GM21360 (cell line): ENCODE measurements at regions not wholly inside any gene's neighbourhood (a gene's known extent, or its start where the extent isn't known, plus 50 kb on each side); places are given as distances from the start of the nearest gene placed in this dataset.

Source experiments
- ATAC-seq: cut with Tn5 transposase; IDR thresholded peaks from one replicate; pipeline ENCODE4 v1.9.1; 2021; ENCODE audit warnings: mild to moderate bottlenecking, moderate library complexity; ENCODE audit not compliant: unreplicated experiment

DNA sequence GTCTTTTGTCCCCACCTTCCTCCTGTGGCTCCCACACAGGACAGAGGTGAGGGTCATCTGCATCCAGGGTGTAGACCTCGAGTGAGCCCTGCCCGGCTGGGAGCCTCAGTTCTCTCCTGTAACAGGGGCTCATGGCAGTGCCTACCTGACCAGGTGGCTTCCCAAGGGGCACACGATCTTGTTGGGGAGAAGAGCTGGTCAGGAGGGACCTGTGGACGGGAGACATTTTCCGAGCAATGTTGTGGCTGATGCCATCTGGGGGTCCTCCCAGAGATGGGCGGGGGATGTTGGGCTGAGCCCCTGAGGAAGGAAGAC is 51.9 kb downstream of the CEBPB start:
- ATAC-seq = no peak

DNA sequence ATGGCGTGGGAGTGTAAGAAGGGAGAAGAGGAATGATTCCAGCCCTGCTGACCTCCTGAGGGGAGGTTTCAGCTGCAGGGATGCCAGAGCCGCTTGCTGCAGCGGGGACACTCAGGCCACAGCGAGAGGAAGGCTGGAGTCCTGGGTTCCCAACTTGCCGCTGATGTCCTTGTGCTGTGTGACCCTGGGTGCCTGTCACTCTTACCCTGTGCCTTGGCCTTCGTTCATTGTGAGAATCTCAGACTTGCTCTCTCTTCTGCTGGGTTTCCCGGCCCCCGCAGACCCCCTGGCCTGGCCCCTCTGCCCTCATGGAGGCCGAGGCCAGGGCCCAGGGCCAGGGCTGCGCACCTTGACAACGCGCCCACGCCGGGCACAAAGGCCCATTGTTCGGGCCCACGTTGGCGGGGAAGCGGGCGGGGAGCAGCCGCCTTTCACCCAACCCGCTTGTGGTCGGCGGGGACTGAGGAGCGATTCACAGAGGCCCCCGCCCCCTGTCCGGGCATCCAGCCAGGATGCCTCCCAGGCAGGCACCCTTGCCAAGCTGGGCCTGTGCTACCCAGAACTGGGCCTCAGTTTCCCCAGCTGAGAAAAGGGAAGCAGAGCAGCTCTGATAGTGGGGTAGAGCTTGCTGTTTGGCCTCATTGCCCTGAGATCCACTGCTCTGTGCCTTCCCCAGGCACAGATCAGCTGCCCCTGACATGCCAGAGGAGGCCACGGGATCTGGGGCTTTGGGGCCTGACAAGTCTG is 52.4 kb downstream of the CEBPB start:
- ATAC-seq = no peak

DNA sequence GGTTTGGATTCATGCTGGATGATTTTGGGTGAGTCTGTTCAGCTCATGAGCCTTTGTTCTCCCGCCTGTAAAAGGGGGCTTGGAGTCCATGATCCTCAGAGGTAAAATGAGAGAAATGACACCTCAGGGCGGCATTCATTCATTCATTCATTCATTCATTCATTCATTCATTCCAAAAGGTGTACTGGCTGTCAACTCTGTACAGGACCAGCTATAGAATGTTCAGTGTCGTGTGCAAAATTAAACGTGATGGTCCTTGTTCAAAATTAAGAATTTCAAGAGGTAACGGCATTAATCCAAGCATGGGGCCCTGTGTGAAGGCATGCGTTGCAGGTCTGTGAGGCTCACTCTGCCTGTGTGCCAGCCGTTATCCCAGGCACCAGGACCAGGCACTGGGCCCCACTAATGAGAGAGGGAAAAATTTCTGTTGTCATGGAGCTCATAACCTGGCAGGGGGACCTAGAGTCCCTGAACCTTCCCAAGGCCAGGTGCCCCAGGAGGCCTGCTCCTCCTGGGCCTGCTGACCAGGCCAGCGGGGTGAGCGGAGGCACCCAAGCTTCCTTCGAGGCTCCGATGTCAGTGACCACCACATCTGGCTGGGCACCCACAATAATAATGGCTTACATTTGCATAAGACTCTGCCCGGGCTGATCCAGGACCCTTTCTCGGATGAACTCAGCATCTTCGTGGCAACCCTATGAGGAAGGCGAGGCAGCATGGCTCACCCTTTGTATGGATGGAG is 53.2 kb downstream of the CEBPB start:
- ATAC-seq = no peak

DNA sequence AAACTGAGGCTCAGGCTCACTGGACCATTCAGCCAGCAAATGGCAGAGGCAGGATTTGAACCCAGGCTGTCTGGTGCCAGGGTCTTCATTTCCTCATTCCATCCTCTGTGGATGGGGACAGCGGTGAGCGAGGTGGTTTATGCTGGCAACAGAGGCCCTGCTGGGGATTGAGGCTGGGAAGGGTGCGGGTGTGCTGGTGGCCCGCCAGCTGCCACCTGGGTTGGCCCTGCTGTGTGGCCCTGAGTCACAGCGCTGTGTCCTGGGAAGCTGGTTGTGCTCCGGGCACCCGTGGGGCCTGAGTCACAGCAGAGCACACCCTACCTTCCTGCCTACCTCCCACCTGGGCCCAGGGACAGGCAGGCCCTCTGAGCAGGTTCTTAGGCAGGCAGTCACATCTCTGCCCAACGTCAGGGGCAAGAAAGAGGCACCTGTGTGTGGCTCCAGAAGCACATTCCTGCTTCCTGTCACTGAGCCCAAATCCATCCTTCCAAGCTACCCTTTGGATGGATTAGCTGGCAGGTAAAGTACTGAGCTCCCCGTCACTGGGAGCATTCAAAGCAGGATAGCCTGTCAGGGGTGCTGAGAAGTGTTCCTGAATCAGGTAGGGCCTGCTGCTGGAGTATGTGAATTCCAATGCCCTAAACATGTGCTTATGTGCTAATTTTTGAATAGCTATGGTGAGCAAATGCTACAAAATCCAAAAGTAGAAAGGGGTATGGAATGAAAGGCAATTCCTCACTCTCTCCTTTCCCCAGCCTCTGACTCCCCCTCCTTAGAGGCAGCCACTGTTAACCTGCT is 53.9 kb downstream of the CEBPB start:
- ATAC-seq = no peak

DNA sequence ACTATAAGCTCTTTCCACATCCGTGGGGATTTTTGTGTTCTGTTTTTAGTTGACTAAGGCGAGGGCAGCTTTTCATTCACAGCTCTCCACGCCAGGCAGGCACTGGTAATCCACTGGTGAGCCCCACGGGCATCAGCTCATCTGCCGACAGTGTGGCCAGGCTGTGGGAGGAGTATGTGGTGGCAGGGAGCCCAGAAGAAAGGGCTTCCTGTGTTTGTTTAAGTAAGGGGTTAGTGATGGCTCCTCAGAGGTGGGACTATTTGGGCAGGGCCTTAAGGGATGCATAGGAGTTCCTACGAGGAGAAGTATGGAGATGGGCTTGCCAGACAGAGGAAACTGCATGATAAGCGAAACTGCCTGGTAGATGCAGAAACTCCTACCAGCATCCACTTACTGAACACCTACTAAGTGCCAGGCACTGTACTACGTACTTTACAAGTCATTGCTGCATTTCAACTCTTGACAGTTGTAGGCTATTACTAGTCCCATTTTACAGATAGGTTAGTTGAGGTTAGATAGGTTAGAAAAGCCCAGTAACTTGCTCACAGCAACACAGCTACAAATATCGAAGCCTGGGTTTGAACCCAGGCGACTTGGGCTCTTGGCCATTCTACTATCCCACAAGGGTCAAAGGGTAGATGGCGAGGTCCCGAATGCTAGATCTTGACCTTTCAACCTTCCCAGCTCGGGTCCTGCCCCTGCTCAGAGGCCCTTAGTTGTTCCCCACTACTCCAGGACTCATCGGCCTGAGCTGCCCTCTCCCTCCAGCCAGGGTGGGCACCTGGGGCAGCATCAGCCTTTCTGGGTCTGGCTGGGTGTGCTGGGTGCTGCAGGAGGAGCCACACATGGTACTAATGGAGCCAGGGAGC is 55.1 kb downstream of the CEBPB start:
- no peak for ATAC-seq

DNA sequence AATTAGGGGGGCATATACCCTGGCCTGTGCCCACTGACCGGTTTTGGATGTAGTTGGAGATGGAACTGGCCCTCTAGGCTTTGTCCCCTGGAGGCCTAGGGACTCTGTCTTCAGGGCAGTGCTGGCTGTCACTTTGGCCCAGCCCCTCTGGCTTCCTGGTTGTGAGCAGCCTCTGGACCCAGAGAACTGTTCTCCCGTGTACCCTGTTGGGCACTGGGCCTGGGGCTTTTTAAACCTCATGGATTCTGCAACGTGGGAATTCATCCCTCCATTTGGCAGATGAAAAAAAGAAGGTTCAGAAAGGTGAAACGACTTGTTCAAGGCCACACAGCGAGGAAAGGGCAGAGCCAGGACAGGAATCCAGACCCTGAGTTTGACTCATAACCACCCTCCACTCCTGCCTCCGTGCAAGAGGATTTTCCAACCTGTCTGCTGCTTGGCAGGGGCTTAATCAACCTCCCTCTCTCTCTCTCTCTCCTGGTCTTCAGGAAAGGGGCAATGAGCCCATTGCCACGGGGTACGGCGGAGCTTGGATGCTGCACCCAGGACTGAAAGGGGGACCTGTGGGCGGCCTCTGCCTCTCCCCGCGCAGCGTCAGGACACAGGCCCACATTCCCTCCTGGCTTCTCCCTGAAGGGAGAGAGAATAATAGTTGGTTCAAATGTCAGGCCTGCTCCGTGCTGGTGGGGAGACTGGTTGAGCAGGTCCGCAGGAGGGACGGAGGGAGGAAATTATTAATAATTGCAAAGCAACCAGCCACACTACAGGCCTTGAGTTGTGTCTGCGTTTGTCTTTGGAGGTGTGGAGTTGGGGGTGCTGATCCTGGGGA is 56.0 kb downstream of the CEBPB start:
- ATAC-seq = no peak

DNA sequence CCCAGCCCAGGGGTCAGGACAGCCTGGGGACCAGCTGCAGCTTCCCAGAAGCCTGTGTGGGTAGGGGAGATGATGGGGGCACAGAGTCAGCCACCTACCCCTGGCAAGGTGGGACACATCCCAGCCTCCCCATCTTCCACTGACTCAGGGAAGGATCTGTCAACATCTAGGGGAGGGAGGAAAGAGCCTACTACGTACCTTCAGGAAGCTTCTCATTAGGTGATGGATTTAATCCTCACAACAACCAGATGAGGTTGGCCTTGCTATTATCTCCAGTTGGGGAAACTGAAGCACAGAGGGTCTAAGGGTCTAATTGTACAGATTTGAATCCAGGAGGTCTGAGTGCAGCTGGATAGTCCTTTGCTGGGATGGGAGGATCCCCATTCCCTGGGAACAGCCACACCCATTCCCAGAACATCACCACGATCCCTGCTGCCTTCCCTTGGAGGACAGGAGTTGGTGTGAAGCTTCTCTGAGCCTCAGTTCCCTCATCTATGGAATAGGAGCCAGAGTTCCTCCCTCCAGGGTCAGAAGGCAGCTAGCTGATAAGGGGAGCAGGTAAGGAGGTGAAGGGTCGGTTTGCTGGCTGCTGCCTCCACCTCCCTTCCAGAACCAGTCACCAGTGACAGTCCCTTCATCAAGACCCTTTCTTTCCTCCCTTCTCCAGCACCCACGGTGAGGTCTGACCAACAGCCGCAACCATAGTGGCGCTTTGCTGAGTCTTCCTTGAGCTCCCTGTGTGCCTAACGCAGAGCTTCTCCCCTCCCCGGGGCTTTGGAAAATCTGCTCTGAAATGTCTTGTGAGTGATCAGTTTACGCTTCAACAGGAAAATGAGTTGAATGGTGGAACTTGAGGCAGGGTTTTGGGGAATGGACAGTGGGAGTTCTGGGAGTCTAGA is 56.8 kb downstream of the CEBPB start:
- ATAC-seq = no peak

DNA sequence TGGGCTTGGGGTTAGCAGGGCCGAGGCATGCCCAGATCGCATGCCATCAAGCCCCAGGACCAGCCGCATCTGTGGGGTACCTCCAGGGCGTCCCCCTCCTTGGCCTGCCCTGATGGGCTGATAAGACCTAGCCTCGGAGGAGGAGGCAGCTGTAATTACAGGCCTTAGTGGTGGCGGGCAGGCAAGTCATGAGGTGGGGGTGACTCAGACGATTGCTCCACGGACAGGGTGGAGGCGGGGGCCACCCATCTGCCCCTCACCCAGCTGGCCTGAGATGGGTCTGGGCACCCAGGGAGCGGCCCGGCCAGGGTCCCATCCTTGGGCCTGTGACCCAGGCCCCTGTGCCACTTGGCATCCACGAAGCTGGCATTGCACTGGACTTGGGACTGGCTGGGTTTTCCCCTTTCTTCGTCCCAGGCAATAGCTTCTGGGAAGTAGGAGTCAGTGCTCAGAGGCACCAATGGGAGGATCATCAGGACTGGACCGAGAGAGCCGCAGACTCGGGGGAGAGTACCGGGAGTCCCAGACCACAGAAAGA is 57.5 kb downstream of the CEBPB start:
- ATAC-seq = no peak

DNA sequence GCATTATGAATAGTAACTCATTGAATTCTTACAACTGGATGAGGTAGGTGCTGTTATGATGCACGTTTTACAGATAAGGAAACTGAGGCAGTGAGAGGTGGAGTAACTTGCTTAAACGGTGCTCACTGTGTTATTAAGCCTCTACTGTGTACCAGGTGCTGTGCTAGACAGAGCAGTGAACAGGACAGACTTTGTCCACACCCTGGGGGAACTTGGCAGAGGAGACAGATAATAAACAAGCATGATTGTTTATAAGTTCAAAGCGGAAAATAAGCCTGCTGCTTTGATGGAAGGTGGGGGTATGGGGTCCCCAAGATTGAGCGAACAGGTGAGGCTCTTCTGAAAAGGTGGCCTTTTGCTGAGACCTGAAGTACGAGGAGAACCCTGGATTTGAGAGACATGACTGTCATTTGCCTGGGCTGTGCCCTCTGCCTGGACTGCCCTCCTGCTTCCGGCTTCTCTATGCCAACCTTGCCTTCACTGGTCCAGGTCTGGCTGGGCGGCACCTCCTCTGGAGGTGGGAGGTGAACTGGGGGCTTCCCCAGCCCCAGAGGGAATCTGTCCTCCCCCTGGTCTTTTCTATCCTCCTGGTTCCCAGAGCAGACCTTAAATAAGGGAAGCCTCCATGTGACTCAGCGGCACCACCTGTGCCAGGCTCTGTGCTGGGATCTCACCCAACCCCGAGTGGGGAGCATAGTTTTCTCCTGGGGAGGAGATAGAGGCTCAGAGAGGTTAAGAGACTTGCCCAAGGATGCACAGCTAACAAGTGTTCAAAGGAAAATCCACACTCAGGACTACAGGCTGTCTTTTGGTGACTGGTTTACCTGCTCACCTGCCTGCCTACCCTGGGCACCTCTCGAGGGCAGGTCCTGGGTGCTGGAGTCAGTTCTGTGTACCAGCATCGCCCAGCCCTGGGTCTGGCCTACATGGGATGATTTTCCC is 59.1 kb downstream of the CEBPB start:
- ATAC-seq = no peak

DNA sequence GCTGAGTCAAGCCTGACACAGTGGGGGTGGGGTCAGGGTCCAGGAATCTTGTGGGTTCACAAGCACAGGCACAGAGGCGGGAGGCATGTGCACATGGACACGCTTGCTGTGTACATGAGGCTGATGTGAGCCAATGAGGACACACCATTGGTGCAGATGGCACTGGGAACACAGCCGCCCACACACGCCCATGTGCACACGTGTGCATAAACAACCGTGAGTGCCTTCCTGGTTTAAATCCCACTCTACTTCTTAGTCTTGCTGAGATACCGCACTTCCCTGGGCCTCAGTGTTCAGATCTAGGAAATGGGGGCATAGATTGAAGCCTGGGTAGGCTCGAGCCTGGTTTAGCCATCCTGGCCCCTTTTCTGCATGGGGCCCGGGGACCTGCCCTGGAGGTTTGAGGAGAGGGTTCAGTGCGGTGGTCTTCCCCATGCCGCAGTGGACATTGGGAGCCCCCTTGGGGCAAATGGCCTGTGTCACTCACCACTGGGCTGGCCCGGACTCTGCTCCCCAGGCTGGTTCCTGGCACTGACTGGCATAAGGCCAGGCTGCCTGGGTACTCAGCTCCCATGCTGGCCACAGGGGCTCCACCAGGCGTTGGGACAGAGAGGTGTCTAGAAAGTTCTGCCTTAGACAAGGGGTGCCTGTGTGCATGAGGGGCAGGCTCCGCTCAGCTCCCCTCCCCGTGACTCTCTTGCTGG is 60.2 kb downstream of the CEBPB start:
- no peak for ATAC-seq

DNA sequence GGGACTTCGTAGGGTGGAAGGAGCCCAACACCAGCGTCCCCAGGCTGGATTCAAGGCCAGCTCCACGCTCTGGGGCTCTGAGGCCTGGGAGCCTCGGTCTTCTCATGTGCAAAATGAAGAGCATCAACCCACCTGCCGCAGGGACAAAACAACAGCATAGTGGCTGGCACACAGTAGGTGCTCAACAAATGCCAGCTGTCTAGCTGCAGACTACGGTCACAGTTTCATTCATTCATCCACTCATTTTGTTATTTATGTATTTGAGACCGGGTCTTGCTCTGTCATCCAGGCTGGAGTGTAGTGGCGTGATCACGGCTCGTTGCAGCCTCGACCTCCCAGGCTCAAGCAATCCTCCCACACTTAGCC is 60.7 kb downstream of the CEBPB start:
- no peak for ATAC-seq

DNA sequence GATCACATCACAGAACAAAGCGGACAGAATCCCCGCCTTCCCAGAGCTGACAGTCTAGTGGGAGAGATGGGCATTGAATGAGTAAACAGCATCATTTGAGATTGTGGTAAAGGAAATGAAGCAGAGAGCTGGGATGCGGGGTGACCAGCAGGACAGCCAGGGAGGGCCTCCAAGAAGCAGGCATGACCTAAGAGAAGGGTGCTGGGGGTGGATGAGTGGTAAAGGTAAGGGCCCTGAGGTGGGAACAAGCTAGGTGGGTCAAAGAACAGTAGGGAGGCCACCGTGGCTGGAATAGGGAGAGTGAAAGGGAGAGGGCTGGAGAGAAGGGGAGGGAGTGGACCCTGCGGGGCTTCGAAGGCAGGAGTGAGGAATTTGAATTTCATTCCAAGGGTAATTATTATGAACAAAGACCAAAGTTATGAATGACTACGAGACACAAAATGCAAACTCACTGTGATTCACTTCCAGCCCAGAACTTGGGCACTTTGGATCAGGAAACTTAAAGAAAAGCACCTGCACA is 61.4 kb downstream of the CEBPB start:
- ATAC-seq = no peak

DNA sequence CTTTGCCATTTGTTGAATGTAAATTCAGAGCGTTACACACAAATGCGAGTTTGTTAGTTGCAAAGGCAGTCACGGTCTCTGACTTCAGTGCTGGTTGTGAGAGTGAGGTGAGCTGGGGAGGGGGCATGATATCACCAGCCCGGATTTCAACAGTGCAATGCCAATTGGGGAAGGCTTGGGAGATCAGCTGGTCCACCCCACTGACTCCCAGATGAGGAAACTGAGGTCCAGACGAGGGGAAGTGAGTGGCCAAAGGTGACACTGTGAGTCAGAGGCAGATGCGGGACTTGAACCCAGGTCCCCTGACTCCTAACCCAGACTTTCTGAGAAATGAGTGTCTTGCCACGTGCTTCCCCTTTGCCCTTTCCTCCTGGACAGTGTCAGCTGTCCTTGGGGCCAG is 62.1 kb downstream of the CEBPB start:
- ATAC-seq = no peak

DNA sequence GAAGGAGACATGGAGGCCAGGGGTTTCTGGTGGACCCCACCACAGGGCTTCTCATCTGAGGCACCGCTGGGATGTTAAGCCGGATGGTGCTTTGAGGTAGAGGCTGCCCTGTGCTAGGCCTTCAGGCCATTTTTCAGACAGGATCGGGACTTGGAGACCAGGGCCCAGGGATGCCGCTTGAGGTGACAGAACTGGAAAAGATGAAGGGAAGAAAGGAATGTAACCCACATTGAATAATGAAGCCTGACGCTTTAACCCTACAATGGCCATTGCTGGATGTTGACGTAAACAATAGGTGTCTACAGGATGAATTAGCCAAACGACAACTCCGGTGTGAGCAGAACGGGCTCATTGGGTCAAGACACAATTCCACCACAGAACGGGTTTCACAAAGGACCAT is 62.5 kb downstream of the CEBPB start:
- no peak for ATAC-seq

DNA sequence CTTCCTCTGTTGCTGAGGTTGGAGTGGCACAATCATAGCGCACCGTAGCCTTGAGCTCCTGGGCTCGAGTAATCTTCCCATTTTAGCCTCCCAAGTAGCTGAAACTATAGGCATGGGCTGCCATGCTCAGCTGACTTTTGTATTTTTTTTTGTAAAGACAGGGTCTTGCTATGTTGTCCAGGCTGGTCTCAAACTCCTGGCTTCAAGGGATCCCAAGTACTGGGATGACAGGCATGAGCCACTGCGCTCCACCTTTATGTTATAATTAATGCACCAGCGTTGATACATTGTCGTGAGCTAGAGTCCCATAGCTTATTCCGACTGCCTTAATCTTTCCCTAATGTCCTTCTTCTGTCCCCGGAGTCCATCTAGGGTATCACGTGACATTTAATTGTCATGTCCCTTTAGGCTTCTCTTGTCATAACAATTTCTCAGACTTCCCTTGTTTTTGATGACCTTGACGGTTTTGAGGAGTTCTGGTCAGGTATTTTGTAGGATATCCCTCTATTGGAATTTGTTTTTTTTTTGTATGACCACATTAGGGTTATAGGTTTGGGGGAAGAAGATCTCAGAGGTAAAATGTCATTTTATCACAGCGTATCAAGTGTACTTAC is 63.9 kb downstream of the CEBPB start:
- no peak for ATAC-seq

DNA sequence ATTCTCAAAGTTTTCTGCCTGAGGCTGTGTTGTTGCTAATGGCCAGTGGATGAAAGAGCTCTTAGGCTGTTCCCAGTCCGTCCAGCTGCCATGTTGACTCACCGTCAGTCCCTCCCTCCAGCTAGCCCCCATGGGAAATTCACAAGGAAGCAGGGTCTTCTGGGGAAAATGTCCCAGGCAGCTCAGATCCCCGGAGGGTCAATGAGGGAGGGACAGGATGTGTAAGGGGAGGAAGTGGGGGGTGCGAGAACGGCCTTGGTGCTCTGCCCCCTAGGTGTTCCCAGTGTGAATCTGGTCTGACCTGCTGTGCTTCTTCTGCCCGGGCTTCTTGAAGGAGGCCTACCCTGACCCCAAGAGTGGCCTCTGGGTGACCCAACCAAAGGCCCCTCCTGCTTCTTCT is 65.9 kb downstream of the CEBPB start:
- no peak for ATAC-seq

DNA sequence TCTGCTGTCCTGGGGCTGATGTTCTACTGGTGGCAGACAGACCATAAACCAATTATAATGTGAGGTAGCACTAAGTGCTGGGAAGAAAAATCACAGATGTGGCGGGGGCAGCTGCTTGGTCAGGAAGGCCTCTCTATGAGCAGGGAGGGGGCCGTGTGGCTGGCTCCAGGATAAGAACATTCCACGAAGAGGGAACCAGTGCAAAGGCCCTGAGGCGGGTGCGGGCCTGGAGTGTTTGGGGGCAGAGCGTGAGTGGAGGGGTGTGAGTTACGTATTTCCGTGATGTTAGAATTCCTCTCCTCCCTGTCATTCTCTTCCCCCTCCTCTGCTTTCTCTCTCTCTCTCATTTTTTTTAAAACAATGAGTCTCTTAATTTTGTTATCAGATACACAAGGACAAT is 67.2 kb downstream of the CEBPB start:
- ATAC-seq = no peak
